Astrocyte of the spinal cord (primary cell): ENCODE measurements at regions not wholly inside any gene's neighbourhood (a gene's known extent, or its start where the extent isn't known, plus 50 kb on each side); places are given as distances from the start of the nearest gene placed in this dataset.
"Not testable (repeated sequence)": the region's sequence is repeated elsewhere in the genome, so short reads cannot be mapped to it uniquely, and the experiment has no call there.

Experiments used
- DNase-seq: peaks from one replicate; pipeline ENCODE4 v3.0.0; 2011; ENCODE audit warnings: low read depth, low spot score
- H3K4me3 ChIP-seq: 2 replicates; pipeline ENCODE4 v1.5.1; 2011; ENCODE audit warnings: low read depth, mild to moderate bottlenecking, low read length, moderate library complexity
- CTCF ChIP-seq: IDR thresholded peaks from 2 replicates; pipeline ENCODE4 v1.5.1; 2012; ENCODE audit warnings: low read depth, mild to moderate bottlenecking, low read length, inconsistent platforms
- in situ Hi-C: cut with HindIII; loops from 2 replicates; pipeline ENCODE4 v1.10.0; 2017; ENCODE audit warnings: low sequenced_read_pairs

DNA sequence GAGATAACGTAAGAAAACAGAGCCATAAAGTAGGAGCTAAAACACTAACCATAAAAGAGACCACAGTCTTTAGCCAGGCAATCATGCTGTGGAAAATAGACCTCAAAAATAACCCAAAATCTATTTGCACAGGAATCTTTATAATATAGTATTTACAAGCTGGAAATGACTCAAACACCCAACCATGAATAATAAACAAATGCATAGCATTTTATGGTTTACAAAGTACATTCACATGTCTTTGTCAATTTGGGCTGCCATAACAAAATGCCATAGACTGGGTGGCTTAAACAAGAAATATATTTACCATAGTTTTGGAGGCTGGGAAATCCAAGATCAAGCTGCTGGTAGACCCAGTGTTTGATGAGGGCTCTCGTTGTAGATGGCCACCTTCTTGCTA lies 65.5 kb upstream of the GRB10 start:
- no peak for TF ChIP-seq CTCF
- in situ Hi-C loops: no loop called here
- no peak overlapping the region for H3K4me3 ChIP-seq
- no peak for DNase-seq

- in situ Hi-C loops, DNase-seq: not testable (repeated sequence)
These were observed 62.2 kb upstream of the GRB10 start for GRCh38 chr7:50844861-50845260.

GRCh38 chr7:50842041-50842440 lies 59.3 kb upstream of the GRB10 start:
- DNase-seq: no peak
- no peak overlapping the region for H3K4me3 ChIP-seq
- no peak for TF ChIP-seq CTCF
- in situ Hi-C loops: no loop called here

More at GRCh38 chr7:50844861-50845260, 62.2 kb upstream of the GRB10 start:
- not testable (repeated sequence) for H3K4me3 ChIP-seq

DNA sequence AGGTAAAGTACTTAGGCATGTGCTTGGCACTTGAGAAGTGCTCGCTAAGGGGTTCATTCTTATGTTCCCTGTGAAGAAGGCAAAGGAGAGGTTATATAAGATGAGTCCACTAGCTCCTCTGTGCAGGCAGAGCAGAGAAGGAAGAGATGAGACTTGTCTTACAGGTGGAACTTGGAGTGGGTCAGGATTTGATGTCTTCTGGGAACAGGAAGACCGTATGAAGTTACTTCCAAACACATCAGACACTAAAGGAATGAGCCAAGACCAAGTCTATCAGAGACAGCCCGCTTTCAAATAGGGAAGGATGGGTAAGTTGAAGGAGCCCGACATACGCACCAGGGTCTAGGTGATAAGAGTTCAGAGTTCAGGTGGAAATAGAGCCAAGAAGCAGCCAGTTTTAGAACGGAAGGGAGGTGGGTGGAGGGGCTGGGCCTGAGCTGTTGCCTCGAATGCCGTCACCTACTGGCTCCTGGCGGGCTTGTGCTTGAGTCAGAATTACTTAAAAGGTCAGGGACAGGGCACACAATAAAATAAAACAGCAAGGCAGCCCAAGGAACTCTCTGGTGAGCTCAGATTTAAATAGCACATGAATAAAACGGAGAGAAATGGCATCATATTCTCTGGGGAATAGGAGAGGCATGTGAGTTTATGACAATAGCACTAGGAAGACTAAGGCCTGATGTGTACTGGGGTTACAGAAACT lies 56.1 kb upstream of the GRB10 start:
- TF ChIP-seq CTCF: no peak
- no peak overlapping the region for H3K4me3 ChIP-seq
- in situ Hi-C loops: no loop called here
- DNase-seq: peak; percentile 91

DNA sequence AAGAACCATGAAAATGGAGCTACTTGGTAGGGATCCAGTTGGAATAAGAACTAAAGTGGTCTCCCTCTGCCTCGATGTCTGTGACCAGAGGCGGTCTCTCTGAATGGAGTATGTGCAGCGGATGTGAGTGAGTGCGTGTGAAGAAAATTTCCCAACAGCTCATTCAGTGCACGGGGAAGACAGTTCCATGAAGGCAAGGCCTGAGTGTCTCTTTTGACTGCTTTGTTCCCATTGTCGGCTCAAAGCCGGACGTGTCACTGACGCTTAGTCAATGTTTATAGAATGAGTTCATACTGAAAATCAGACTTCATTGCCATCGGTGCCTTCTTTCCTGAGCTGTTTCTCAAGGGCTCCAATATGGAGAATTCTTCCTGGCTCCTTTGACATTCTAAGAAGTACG lies 55.3 kb upstream of the GRB10 start:
- in situ Hi-C loops: no loop called here
- H3K4me3 ChIP-seq: no peak overlapping the region
- DNase-seq: peak; percentile 92
- TF ChIP-seq CTCF: no peak

DNA sequence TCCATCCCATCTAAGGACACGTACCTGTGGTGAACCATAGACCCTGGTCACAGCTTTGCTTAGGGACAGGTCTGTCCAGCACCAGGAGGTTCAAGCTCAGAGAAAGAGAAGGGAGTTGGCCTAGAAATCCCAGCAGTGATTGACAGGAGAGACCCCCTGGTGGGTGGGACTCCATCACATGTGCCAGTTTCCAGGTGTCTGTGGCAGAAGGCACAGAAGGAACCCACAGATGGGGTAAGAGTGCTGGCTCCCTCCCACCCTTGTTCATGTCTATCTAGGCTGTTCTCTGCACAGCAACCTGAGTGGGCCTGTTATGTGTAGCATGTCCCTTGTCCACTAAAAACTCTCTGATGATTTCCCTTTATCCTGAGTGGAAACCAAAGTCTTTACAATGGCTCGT lies 54.0 kb upstream of the GRB10 start:
- in situ Hi-C loops: no loop called here
- no peak for DNase-seq
- TF ChIP-seq CTCF: no peak
- no peak overlapping the region for H3K4me3 ChIP-seq

GRCh38 chr7:50835156-50835555 lies 52.5 kb upstream of the GRB10 start:
- in situ Hi-C loops: no loop called here

More at GRCh38 chr7:50835156-50835555, 52.5 kb upstream of the GRB10 start:
- peak; percentile 10 for DNase-seq
- no peak for TF ChIP-seq CTCF
- no peak overlapping the region for H3K4me3 ChIP-seq
